Smooth muscle cell (in vitro differentiated cells): ENCODE measurements at regions not wholly inside any gene's neighbourhood (a gene's known extent, or its start where the extent isn't known, plus 50 kb on each side); places are given as distances from the start of the nearest gene placed in this dataset.
"Not testable (repeated sequence)": the region's sequence is repeated elsewhere in the genome, so short reads cannot be mapped to it uniquely, and the experiment has no call there.

Experiments
- DNase-seq: peaks from one replicate; lab custom pipeline; 2025; ENCODE audit not compliant: unreplicated experiment; lab: John Stamatoyannopoulos, UW
- H2AFZ ChIP-seq: fragments of 200-600 bp; sonication (generic); 2 replicates; pipeline ENCODE4 v1.6.0; 2016; ENCODE audit warnings: antibody characterized with exemption, low read depth, mild to moderate bottlenecking
- H3F3A ChIP-seq: fragments of 200-600 bp; sonication (generic); 2 replicates; pipeline ENCODE4 v1.6.0; 2017; ENCODE audit warnings: antibody characterized with exemption, low read depth
- H3K27ac ChIP-seq: fragments of 200-600 bp; sonication (generic); 2 replicates; pipeline ENCODE4 v1.5.1; 2016; ENCODE audit warnings: low read depth, mild to moderate bottlenecking
- H3K27me3 ChIP-seq: fragments of 200-600 bp; sonication (generic); 2 replicates; pipeline ENCODE4 v1.6.1; 2016; ENCODE audit warnings: low read depth, mild to moderate bottlenecking
- H3K36me3 ChIP-seq: fragments of 200-600 bp; sonication (generic); 2 replicates; pipeline ENCODE4 v1.5.1; 2016; ENCODE audit warnings: low read depth
- H3K4me1 ChIP-seq: fragments of 200-600 bp; sonication (generic); 2 replicates; pipeline ENCODE4 v1.5.1; 2016; ENCODE audit warnings: low read depth
- H3K4me2 ChIP-seq: fragments of 200-600 bp; sonication (generic); 2 replicates; pipeline ENCODE4 v1.6.0; 2016; ENCODE audit warnings: mild to moderate bottlenecking
- H3K4me3 ChIP-seq: fragments of 200-600 bp; sonication (generic); 2 replicates; pipeline ENCODE4 v1.5.1; 2016; ENCODE audit warnings: mild to moderate bottlenecking
- H3K79me2 ChIP-seq: fragments of 200-600 bp; sonication (generic); 2 replicates; pipeline ENCODE4 v1.6.0; 2016; ENCODE audit warnings: low read depth, mild to moderate bottlenecking
- H3K9ac ChIP-seq: fragments of 200-600 bp; sonication (generic); 2 replicates; pipeline ENCODE4 v1.6.0; 2016; ENCODE audit warnings: low read depth
- H3K9me3 ChIP-seq: fragments of 200-600 bp; sonication (generic); replicated peaks from 2 replicates; pipeline ENCODE4 v1.5.1; 2016; ENCODE audit warnings: low read depth
- H4K20me1 ChIP-seq: fragments of 200-600 bp; sonication (generic); 2 replicates; pipeline ENCODE4 v1.6.0; 2016; ENCODE audit warnings: low read depth
- CTCF ChIP-seq: fragments of 200-600 bp; sonication (generic); IDR thresholded peaks from 2 replicates; pipeline ENCODE4 v1.5.1; 2017; ENCODE audit warnings: borderline replicate concordance, mild to moderate bottlenecking, antibody characterized with exemption; ENCODE audit not compliant: insufficient read depth, poor library complexity, severe bottlenecking
- WGBS: methylation state at CpG from one replicate; pipeline ENCODE4 v1.1.7; 2016; ENCODE audit warnings: low lambda C conversion rate; 5-methylcytosine and 5-hydroxymethylcytosine counted together

- Histone ChIP-seq H3K79me2 (no peaks in the 10 kb centered on the region), H3K9me3 (no peaks in the 10 kb centered on the region), H3K4me1 (no peaks in the 10 kb centered on the region), H2AFZ (no peak overlapping the region), H4K20me1 (no peaks in the 10 kb centered on the region), H3K4me3 (no peak overlapping the region), H3K9ac (no peak overlapping the region), H3F3A (no peaks in the 10 kb centered on the region), H3K27me3 (no peaks in the 10 kb centered on the region), H3K27ac (no peak overlapping the region), H3K4me2 (no peak overlapping the region), H3K36me3 (no peaks in the 10 kb centered on the region)
- TF ChIP-seq CTCF = no peak
- DNase-seq = no peak
- 79% methylated on average over 14 of the region's 14 CpGs for WGBS
These were observed 261.1 kb upstream of the RNF32 start for GRCh38 chr7:156379324-156380070.

DNA sequence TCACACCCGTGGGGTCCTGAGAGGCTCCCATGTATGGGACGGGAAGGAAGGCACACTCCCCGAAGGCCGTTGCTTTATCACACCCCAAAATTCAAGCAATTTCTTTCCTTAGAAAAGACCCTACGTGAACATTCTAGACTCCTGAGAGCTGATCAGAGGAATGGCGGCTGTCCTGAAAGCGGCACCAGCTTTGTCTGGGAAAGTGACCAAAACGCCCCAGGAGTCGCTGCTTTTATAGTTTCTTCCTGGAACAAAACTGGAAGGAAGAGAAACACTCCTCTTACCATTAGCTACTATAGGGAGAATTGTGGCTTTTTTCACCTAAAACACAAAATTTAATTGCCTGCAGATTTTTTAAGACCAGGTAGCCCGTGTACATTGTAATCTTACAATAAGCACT is 261.8 kb upstream of the RNF32 start:
- Histone ChIP-seq H3F3A (no peaks in the 10 kb centered on the region), H3K27me3 (no peaks in the 10 kb centered on the region), H3K4me3 (no peak overlapping the region), H3K9ac (no peak overlapping the region), H3K79me2 (no peaks in the 10 kb centered on the region), H3K9me3 (no peaks in the 10 kb centered on the region), H3K4me1 (no peaks in the 10 kb centered on the region), H3K27ac (no peak overlapping the region), H4K20me1 (no peaks in the 10 kb centered on the region), H3K4me2 (no peak overlapping the region), H3K36me3 (no peaks in the 10 kb centered on the region), H2AFZ (no peak overlapping the region)
- no peak for TF ChIP-seq CTCF
- DNase-seq = no peak
- WGBS = 81% methylated on average over 10 of the region's 10 CpGs

- no peaks in the 10 kb centered on the region for H3F3A ChIP-seq
- H3K27me3 ChIP-seq = no peaks in the 10 kb centered on the region
- no peak for DNase-seq
- no peaks in the 10 kb centered on the region for H3K79me2 ChIP-seq
- H3K4me2 ChIP-seq = no peak overlapping the region
- H4K20me1 ChIP-seq = no peaks in the 10 kb centered on the region
- 86% methylated on average over 7 of the region's 7 CpGs for WGBS
- no peaks in the 10 kb centered on the region for H3K36me3 ChIP-seq
- H3K4me3 ChIP-seq = no peak overlapping the region
- no peaks in the 10 kb centered on the region for H3K4me1 ChIP-seq
- no peak overlapping the region for H2AFZ ChIP-seq
- no peak overlapping the region for H3K9ac ChIP-seq
- H3K9me3 ChIP-seq = no peaks in the 10 kb centered on the region
- no peak overlapping the region for H3K27ac ChIP-seq
- no peak for TF ChIP-seq CTCF
These were observed 264.3 kb upstream of the RNF32 start for GRCh38 chr7:156376317-156376716.

DNA sequence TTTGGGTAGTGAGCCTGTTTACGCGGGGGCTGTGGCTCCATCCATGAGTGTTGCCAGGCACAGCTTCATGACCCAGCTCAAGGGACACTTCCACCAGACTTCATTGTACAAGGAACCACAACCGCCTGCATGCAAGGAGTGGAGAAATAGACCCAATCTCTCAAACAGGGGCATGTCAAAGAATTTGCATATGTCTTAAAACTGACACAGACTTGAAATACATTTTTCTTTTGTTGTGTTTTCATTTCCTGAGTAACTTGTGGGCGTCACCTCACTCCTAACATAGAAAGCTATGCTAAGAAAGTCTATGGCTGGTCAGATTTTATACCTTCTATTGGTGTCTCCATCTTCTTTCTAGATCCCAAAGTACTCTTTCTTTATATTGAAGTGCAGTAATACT is 266.2 kb upstream of the RNF32 start:
- Histone ChIP-seq H3K4me2 (no peak overlapping the region), H3K4me1 (no peaks in the 10 kb centered on the region), H3K4me3 (no peak overlapping the region), H3K9ac (no peak overlapping the region), H3K9me3 (no peaks in the 10 kb centered on the region), H3K27ac (no peak overlapping the region), H4K20me1 (no peaks in the 10 kb centered on the region), H2AFZ (no peak overlapping the region), H3K27me3 (no peaks in the 10 kb centered on the region), H3F3A (no peaks in the 10 kb centered on the region), H3K79me2 (no peaks in the 10 kb centered on the region), H3K36me3 (no peaks in the 10 kb centered on the region)
- no peak for DNase-seq
- no peak for TF ChIP-seq CTCF
- 96% methylated on average over 4 of the region's 4 CpGs for WGBS

GRCh38 chr7:156369929-156370328 is 270.6 kb upstream of the RNF32 start:
- H3K9ac ChIP-seq, H3K36me3 ChIP-seq, DNase-seq, H3K27me3 ChIP-seq, H3K9me3 ChIP-seq, H3F3A ChIP-seq, H3K79me2 ChIP-seq, H3K4me2 ChIP-seq, H3K27ac ChIP-seq, H2AFZ ChIP-seq, H3K4me3 ChIP-seq, H4K20me1 ChIP-seq, H3K4me1 ChIP-seq: not testable (repeated sequence)
- WGBS = 83% methylated on average over 6 of the region's 6 CpGs
